Stimulated activated CD4-positive, alpha-beta T cell treated with anti-CD3 and anti-CD28 coated beads, TNF-alpha, amount 100 ng/mL, for 4 hours (primary cell): ENCODE measurements at regions not wholly inside any gene's neighbourhood (a gene's known extent, or its start where the extent isn't known, plus 50 kb on each side); places are given as distances from the start of the nearest gene placed in this dataset.
"Not testable (repeated sequence)": the region's sequence is repeated elsewhere in the genome, so short reads cannot be mapped to it uniquely, and the experiment has no call there.

Experiments
- DNase-seq, 3 experiments: peaks; one replicate each; pipeline ENCODE4 v3.0.0-alpha.2; 2020; ENCODE audit warnings: low read depth in 3 of 3

DNA sequence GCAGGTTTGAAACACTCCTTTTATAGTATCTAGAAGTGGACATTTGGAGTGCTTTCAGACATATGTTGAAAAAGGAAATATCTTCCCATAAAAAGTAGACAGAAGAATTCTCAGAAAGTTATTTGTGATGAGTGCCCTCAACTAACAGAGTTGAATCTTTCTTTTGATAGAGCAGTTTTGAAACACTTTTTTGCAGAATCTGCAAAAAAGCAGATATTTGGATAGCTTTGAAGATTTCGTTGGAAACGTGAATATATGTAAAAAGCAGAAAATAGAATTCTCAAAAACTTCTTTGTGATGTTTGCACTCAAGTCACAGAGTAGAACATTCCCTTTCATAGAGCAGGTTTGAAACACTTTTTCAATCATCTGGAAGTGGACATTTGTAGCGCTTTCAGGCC is 676.4 kb upstream of the ZNF337 start:
- not testable (repeated sequence) for DNase-seq

DNA sequence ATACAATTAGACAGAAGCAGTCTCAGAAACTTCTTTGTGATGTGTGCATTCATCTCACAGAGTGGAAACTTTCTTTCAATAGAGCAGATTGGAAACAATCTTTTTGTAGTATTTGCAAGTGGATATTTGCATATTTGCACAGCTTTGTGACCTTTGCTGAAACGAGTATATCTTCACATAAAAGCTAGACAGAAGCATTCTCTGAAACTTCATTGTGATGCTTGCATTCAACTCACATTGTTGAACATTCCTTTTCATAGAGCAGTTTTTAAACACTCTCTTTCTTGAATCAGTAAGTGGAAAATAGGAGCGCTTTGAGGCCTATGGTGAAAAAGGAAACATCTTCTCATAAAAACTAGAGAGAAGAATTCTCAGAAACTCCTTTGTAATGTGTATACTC is 657.9 kb upstream of the ZNF337 start:
- no peak for DNase-seq

DNA sequence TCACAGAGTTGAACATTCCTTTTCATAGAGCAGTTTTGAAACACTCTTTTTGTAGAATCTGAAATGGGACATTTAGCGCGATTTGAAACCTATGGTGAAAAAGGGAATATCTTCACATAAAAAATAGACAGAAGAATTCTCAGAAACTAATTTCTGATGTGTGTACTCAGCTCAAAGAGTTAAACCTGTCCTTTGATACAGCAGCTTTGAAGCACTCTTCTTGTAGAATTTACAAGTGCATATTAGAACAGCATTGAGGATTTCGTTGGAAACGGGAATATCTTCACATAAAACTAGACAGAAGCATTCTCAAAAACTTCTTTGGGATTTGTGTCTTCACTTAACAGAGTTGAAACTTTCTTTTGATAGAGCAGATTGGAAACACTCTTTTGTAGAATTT is 650.7 kb upstream of the ZNF337 start:
- DNase-seq = no peak

DNA sequence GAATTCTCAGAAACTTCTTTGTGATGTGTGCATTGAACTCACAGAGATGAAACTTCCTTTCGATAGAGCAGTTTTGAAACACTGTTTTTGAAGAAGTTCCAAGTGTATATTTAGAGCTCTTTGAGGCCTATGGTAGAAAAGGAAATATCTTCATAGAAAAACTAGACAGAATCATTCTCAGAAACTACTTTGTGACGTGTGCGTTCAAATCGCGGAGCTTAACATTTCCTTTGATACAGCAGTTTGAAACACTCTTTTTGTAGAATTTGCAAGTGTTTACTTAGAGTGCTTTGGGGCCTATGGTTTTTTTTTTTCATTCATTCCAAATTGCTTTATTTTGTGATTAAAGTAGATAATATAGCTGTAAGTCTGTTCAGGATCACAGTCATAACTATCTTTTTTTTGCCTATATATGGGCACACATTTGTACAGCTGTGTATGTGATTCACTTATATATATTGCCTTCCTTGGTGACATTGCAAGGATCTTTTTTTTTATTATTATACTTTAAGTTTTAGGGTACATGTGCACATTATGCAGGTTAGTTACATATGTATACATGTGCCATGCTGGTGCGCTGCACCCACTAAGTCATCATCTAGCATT is 643.9 kb upstream of the ZNF337 start:
- DNase-seq = not testable (repeated sequence)

DNA sequence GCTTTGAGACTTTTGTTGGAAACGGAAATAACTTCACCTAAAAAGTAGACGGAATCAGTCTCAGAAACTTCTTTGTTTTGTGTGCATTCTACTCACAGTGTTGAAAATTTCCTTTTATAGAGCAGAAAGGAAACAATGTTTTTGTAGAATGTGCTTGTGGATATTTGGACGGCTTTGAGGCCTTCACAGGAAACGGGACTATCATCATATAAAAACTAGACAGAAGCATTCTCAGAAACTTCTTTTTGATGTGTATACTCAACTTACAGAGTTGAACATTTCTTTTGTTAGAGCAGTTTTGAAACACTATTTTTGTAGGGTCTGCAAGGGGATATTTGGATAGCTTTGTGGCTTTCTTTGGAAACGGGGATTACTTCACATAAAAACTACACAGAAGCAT is 627.5 kb upstream of the ZNF337 start:
- DNase-seq = no peak

DNA sequence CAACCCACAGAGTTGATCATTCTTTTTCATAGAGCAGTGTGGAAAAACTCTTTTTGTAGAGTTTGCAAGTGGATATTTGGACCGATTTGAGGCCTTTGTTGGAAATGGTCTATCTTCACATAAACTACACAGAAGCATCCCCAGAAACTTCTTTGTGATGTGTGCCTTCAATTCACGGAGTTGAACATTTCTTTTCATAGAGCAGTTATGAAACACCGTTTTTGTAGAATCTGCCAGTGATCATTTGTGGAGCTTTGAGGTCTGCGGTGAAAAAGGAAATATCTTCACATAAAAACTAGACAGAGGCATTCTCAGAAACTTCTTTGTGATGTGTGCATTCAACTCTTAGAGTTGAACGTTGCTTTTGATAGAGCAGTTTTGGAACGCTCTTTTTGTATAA is 618.4 kb upstream of the ZNF337 start:
- DNase-seq = no peak

DNA sequence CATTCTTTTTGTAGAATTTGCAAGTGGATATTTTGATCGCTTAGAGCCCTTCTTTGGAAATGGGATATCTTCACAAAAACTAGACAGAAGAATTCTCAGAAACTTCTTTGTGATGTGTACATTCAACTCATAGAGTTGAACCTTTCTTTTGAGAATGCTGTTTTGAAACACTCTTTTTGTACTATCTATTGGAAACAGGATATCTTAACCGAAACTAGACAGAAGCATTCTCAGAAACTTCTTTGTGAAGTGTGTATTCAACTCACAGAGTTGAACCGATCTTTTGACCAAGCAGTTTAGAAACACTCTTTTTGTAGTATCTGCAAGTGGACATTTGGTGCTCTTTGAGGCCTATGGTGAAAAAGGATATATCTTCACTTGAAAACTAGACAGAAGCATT is 613.1 kb upstream of the ZNF337 start:
- DNase-seq = not testable (repeated sequence)

DNA sequence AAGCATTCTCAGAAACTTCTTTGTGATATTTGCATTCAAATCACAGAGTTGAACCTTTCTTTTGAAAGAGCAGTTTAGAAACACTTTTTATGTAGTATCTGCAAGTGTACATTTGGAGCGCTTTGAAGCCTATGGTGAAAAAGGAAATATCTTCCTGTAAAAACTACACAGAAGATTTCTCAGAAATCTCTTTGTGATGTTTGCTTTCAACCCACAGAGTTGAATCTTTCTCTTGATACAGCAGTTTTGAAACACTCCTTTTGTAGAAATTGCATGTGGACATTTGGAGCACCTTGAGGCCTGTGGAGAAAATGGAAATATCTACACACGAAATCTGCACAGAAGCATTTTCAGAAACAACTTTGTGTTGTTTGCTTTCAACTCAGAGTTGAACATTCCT is 612.3 kb upstream of the ZNF337 start:
- DNase-seq = no peak

DNA sequence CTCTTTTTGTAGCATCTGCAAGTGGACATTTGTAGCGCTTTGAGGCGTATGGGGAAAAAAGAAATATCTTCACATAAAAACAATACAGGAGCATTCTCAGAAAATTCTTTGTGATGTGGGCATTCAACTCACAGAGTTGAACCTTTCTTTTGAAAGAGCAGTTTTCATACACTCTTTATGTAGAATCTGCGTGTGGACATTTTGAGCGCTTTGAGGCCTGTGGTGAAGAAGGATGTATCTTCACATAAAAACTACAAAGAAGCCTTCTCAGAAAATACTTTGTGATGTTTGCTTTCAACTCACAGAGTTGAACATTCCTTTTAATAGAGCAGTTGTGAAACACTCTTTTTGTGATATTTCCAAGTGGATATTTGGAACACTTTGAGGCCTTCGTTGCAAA is 598.4 kb upstream of the ZNF337 start:
- no peak for DNase-seq

DNA sequence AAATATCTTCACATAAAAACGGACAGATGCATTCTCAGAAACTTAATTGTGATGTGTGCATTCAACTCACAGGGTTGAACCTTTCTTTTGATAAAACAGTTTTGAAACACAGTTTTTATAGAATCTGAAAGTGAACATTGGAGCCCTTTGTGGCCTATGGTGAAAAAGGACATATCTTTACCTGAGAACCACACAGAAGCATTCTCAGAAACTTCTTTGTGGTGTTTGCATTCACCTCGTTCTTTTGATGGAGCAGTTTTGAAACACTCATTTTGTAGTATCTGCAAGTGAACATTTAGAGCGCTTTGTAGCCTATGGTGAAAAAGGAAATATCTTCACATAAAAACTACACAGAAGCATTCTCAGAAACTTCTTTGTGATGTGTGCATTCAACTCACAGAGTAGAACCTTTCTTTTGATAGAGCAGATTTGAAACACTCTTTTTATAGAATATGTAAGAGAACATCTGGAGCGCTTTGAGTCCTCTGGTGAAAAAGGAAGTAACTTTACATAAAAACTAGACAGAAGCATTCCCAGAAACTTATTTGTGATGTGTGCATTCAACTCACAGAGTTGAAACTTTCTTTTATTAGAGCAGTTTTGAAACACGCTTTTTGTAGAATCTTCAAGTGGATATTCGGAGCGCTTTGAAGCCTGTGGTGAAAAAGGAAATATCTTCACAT is 591.9 kb upstream of the ZNF337 start:
- not testable (repeated sequence) for DNase-seq

DNA sequence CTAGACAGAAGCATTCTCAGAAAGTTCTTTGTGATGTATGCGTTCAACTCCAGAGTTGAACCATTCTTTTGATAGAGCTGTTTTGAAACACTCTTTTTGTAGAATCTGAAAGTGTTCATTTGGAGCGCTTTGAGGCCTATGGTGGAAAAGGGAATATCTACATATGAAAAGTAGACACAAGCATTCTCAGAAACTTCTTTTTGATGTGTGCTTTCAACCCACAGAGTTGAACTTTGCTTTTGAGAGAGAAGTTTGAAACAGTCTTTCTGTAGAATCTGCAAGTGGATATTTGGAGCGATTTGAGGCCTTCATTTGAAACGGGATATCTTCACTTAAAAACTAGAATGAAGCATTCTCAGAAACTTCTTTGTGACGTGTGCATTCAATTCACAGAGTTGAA is 582.6 kb upstream of the ZNF337 start:
- DNase-seq = no peak

DNA sequence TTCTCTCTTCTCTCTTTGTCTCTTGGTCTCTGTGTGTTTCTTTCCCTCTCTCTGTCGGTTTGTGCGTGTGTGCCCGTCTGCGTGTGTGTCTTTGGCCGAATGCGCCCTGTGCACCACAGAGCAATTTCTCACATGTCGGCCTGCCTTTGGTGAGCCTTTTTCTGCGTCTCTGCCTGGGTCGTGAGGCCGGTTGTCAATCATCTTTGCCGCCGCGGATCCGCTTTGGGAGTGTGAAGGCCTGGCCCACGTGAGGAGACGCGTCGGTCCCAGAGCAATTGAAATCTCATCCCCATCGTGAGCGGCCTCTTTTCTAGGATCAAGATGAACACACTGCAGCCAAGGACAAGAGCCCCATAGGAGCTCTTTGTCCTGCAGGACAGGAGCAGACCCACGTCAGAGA is 580.7 kb upstream of the ZNF337 start:
- DNase-seq = no peak

DNA sequence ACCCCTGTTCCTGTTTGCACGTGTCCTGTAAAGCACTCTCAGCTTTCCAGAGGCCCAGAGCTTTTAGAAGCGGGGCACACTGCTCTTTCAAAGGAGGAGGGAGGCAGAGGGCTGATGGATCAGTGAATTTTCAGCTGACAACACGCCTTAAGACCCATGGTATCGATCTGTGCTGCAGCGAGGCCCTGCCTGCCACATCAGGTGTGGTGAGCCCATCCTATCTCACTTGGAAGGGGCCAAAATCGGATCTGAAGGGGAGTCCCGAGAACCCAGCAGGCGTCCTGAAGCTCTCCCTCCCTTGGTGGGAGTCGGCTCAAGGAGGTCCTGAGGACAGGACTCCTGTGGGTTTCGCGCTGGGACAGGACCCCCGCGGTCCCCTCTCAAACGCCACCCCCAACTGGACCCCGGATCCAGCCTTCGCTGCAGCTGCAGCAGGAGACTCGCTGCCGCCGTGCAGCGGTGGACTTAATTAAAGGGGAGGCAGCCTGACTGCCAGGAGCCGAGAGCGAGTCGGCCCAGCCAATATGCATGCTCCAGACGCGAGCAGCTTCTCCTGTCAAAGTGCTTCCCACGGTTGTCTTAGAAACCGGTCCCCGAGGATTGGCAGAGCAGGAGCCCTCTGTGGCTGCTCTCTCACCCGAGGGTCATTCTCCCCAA is 580.0 kb upstream of the ZNF337 start:
- DNase-seq = no peak

DNA sequence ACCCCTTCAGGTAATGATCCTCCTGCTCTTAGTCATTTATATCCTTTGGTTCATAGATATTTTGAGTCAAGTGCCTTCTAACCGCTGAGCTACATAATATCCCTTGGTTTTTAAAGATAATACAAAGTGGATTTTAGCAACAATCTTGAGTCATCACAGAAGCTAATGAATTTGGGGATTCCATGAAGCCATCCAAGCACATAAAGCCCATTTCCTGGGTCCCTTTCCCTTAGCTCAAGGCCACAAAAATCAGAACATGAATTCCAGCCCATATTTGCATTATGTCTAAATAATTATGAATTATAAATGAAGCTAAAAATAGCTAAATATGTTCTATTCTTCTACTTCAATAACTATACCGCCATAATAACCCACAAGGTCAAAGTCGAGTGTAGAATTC is 572.1 kb upstream of the ZNF337 start:
- not testable (repeated sequence) for DNase-seq

DNA sequence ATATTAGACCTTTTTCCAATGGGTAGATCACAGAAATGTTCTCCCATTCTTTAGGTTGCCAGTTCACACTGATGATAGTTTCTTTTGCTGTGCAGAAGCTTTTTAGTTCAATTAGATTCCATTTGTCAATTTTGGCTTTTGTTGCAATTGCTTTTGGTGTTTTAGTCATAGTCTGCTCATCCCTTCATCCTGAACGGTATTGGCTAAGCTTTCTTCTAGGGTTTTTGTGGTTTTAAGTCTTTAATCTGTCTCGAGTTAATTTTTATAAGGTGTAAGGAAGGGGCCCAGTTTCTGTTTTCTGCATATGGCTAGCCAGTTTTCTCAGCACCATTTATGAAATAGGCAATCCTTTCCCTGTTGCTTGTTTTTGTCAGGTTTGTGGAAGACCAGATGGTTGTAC is 564.3 kb upstream of the ZNF337 start:
- DNase-seq = not testable (repeated sequence)

DNA sequence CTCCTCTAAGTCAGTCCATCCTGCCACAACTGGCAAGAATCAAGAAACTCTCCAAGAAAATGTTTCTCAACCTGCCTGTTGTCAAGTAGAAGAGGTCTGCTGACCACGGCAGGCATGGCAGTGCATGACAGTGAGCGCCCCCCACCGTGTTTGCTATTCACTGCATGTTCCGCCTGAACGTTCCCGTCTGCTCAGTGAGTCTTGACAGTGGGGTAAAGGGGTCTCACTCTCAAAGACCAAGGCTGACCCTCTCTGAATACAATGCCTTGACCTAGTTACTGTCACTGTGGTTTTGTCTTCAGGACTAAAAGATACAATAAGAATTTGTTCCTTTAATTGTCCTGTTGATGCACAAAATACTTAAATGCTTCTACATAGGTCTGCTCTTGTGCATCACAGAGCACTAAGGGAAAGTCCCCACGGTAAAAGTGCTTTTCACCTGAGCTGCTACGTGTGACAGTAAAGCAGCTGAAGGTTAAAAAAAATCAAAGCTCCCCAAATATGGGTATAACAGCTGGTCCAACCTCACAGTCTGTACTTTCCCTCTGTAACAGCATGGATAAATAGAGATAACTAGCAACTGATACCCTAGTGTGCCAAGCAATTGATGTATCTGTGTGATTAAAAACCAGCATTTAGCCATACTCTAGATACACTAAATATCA is 555.8 kb upstream of the ZNF337 start:
- DNase-seq = not testable (repeated sequence)

DNA sequence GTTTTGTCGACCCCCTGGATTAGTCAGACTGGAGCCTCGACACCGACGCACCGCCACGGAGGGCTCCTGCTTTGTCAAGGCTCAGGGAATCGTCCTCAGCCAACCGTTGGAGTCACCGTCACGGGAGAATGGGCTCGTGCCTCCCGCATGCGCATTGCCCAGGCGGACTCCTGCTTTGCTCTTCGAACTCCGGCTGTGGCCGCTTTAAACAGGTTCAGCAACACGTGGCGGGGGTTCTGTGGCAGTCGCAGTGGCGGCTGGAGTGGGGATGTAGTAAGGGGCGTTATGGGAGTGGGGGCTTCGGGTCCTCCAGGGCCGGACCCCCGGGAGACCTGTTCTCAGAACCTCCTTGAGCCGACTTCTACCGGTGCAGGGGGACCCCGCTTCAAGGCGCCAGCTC is 554.7 kb upstream of the ZNF337 start:
- not testable (repeated sequence) for DNase-seq

DNA sequence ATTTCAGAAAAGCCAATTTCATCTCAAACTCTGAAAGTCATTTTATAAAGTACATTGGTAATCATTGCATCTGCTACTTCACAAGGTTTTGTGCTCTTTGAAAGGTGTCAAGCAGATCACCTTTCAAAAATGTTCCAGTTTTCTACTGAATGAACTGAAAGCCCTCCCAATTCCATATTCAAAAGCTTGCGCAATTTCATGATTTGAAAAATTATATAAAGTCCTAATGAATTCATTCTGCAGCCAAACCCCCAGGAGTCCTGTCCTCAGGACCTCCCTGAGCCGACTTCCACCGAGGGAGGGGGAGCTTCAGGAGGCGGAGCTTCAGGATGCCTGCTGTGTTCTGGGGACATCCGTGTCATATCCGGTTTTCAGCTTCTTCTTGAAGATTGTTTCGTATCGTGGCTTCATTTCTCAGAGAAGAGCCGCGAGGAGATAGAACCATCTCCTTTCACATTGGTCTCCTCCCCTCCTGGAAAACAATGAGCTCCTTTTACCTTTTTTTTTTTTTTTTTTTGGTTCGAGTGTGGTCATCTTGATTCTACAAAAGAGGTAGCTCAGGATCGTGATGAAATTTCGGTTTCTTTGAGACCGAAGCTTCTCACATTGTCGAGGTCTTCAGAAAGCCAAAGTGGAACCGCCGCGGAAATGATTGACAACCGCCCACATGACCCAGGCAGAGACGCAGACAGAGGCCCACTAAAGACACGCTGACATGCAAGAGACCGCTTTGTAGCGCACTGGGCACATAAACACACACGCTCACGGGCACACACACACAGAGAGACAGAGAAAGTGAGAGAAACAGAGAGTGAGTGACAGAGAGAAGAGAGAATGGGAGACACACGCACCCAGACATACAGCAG is 553.8 kb upstream of the ZNF337 start:
- not testable (repeated sequence) for DNase-seq

DNA sequence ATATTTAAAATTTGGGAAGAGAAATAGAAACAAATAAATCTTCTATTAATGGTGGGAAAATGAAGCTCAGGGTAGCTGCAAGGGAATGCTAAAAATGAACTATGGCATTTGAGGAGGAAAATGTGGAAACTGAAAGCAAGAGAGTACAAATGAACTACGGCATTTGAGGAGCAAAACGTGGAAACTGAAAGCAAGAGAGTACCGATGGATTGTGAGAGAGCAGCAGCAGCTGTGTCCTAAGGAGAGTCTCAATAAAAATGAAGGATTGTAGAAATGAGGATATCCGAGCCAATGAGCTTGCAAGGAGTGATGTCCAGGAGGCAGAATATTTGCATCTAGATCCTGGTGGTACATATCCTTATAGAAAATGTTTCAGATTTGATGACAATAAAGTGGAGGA is 547.1 kb upstream of the ZNF337 start:
- no peak for DNase-seq

DNA sequence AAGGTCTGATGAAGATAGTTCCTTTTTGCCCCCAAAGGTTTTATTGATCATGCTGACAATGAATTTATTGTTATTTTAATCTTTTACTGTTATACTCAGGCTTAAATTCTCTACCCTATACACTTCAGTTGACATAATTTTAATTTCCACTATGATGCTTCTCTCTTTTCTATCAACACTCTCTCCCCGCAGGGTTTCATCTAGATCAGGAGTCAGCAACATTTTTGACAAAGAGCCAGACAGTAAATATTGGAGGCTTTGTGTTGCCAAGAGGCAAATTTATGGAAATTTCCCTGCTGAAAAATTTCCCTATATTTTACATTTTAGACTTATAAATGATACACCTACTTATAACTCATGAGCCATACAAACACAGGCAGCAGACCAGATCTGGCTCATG is 524.0 kb upstream of the ZNF337 start:
- DNase-seq = not testable (repeated sequence)

DNA sequence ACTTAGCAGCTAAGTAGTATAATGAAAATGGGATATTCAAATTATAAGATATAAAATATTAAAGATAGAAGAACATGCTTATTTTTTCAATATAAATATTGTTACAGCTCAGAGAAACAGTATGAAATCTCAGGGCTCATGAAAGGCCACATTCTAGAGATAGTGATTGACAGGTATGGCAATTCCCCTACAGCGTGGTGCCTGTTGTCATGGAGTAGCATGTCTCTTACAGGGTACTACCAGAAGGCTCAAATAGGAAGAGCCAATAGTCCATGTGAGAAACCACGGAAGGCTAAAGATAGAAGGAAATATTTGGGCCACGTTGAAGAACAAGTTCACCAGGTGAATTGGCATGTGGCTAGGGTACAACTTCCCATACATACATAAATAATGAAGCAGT is 522.9 kb upstream of the ZNF337 start:
- DNase-seq = not testable (repeated sequence)

DNA sequence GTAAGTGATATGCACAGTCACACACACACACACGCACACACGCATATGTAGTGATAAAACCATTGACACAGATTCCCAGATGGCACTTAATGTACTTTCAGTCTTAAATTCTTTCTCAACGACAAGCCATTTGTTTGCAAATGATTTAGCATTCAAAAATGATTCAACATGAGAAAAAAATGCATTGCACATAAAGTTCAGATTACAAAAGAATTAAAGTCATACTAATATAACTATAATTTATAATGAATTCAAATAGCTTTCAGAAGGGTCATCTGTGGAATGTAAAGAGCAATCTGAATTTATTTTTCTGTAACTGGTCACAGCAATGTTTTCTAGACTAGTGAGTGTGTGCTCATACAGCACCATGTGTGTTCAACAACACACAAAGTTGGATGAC is 521.6 kb upstream of the ZNF337 start:
- no peak for DNase-seq
